Heart left ventricle (tissue), 16 donors: ENCODE measurements at regions not wholly inside any gene's neighbourhood (a gene's known extent, or its start where the extent isn't known, plus 50 kb on each side); places are given as distances from the start of the nearest gene placed in this dataset.

ENCODE experiments used
- ATAC-seq, 4 donors: fragments of 200-7000 bp; cut with Tn5 transposase; one replicate each; pipeline ENCODE4 v1.9.1; 2020 to 2022; ENCODE audit warnings: moderate library complexity in 4 of 4, mild to moderate bottlenecking in 3 of 4, moderate number of reproducible peaks in 1 of 4
- DNase-seq, 5 donors: peaks; one replicate each; pipeline ENCODE4 v3.0.0-alpha.2; 2020
- H3K27ac ChIP-seq, 12 donors: fragments of 200-600 bp; sonication (generic) in 4 of 12; one replicate each; pipeline versions ENCODE4 v1.5.0 to v1.8.0; 2016 to 2022; ENCODE audit warnings: mild to moderate bottlenecking in 2 of 12
- H3K27me3 ChIP-seq, 9 donors: fragments of 200-600 bp; sonication (generic) in 2 of 9; one replicate each; pipeline versions ENCODE4 v1.5.1 to v1.8.0; 2016 to 2022; ENCODE audit warnings: mild to moderate bottlenecking in 3 of 9
- H3K36me3 ChIP-seq, 9 donors: fragments of 200-600 bp; sonication (generic) in 2 of 9; one replicate each; pipeline versions ENCODE4 v1.5.0 to v1.8.0; 2018 to 2022; ENCODE audit warnings: mild to moderate bottlenecking in 2 of 9
- H3K4me1 ChIP-seq, 12 donors: fragments of 200-600 bp; sonication (generic) in 4 of 12; one replicate each; pipeline versions ENCODE4 v1.5.0 to v1.8.0; 2016 to 2022; ENCODE audit warnings: mild to moderate bottlenecking in 3 of 12
- H3K4me3 ChIP-seq, 12 donors: fragments of 200-600 bp; sonication (generic) in 4 of 12; one replicate each; pipeline versions ENCODE4 v1.5.0 to v1.8.0; 2017 to 2022; ENCODE audit warnings: mild to moderate bottlenecking in 9 of 12, moderate library complexity in 4 of 12
- H3K9me3 ChIP-seq, 12 donors: fragments of 200-600 bp; sonication (generic) in 4 of 12; one replicate each; pipeline versions ENCODE4 v1.5.0 to v1.8.0; 2016 to 2022; ENCODE audit warnings: mild to moderate bottlenecking in 1 of 12
- POLR2A ChIP-seq, 2 donors: fragments of 450-650 bp; IDR thresholded peaks; one replicate each; pipeline ENCODE4 v1.6.1; 2017; ENCODE audit warnings: antibody characterized with exemption in 2 of 2, mild to moderate bottlenecking in 2 of 2, moderate library complexity in 2 of 2
- WGBS, 4 donors: extraction: QIAGEN DNeasy Blood & Tissue Kit in 2 of 4; methylation state at CpG; one replicate each; pipeline versions ENCODE4 v1.1.5 to v1.1.7; 2013 to 2018; 5-methylcytosine and 5-hydroxymethylcytosine counted together
- intact Hi-C, 10 donors: fragments of 100-400 bp; cut with DNase I; formaldehyde crosslinking; loops; one replicate each; pipeline versions ENCODE4 v1.11.1 to v1.14.2; 2022
- TF ChIP-seq, protein P1 (sequence below), 12 donors: fragments of 200-600 bp; sonication (generic) in 4 of 12; IDR thresholded peaks; one replicate each; pipeline versions ENCODE4 v1.5.0 to v1.8.0; 2018 to 2022; ENCODE audit warnings: antibody characterized with exemption in 12 of 12, mild to moderate bottlenecking in 5 of 12
- donor health status: ischemic (EF 13 %, LVEDD 7.1; RV severe dilation, severe dysfunction).
- donor health status: healthy with polysubstance abuse.
- donor health status: DM: no; HTN: yes; CAD: no.
- donor health status: DM: no; HTN: no; CAD: no.
- donor health status: ischemic (EF 25% LVEDD 6.9; RV normal size, moderate dysfunction).
- donor health status: ischemic (EF 25% LVEDD 5.7; RV mildly dilated, moderate dysfunction).
- donor health status: healthy.
- donor health status: DM: yes; HTN: yes; CAD: no.
- donor health status: ischemic (EF 35%, LVEDD 5.7; RV mildly dilated, moderate dysfunction).
- donor health status: nonischemic (EF 11% LVEDD 7.7; RV severe dilation, severe dysfunction).
- donor health status: DM: yes; HTN: yes; CAD: no.
- donor health status: PGD.
- donor health status: ischemic (EF 29% LVEDD 5.4; RV normal size, mild dysfunction).
- donor health status: nonischemic (EF 23%, LVEDD 6.1; RV moderate dilation, normal function).

DNA sequence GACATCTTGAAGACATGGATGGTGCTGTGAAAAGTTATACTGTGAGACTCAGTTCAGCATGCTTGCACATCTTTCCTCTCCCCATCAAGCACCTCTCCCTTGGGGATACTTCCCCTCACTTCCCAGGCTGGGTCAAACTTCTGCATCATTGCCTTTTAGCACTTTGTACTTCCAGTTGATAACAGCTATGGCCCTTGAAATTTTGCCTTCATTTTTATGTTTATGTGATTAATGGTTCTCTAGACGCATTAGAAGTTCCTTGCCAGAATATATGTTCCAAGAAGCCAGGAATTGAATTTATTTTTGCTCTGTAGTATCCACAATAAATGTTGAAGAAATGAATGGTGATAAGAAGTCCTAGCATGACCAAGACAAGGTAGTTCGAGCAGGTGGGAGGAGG lies 120.9 kb upstream of the ST6GAL2 start:
- no peak overlapping the region for H3K4me3 ChIP-seq
- H3K27ac ChIP-seq = no peak overlapping the region
- no peaks in the 10 kb centered on the region for H3K36me3 ChIP-seq
- WGBS, 4 donors = 72 to 82% (median 76%) methylated on average over 2 of the region's 2 CpGs
- H3K9me3 ChIP-seq = no peaks in the 10 kb centered on the region
- no peaks in the 10 kb centered on the region for H3K27me3 ChIP-seq
- DNase-seq (no peak), ATAC-seq (no peak)
- H3K4me1 ChIP-seq = no peaks in the 10 kb centered on the region
- TF ChIP-seq POLR2A (IDR thresholded peaks at IDR 0.05) = no peak
- TF ChIP-seq, protein P1, sequence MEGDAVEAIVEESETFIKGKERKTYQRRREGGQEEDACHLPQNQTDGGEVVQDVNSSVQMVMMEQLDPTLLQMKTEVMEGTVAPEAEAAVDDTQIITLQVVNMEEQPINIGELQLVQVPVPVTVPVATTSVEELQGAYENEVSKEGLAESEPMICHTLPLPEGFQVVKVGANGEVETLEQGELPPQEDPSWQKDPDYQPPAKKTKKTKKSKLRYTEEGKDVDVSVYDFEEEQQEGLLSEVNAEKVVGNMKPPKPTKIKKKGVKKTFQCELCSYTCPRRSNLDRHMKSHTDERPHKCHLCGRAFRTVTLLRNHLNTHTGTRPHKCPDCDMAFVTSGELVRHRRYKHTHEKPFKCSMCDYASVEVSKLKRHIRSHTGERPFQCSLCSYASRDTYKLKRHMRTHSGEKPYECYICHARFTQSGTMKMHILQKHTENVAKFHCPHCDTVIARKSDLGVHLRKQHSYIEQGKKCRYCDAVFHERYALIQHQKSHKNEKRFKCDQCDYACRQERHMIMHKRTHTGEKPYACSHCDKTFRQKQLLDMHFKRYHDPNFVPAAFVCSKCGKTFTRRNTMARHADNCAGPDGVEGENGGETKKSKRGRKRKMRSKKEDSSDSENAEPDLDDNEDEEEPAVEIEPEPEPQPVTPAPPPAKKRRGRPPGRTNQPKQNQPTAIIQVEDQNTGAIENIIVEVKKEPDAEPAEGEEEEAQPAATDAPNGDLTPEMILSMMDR (IDR thresholded peaks at IDR 0.05) = no peak
- intact Hi-C loops = no loop called here

DNA sequence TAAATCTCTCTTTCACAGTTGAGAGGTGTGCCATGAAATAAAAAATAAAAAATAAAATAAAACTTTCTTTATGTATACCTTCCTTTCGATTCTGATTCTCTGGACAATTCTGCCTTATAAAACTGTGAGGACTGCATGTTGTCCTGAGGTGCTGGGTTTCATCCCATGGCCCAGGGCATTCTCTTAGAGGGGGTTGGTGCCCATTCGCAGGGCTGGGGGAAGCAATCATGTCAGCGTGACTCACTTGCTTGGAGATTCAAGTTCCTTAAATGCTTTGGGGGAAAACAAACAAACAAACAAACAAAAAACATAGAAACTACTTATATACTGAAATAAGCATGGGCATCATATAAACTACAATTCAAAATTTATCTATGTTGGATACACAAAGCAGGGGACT lies 122.0 kb upstream of the ST6GAL2 start:
- no peak overlapping the region for H3K27ac ChIP-seq
- DNase-seq (no peak), ATAC-seq (no peak)
- WGBS, 4 donors = 58 to 85% (median 69%) methylated on average over 3 of the region's 3 CpGs
- TF ChIP-seq POLR2A (IDR thresholded peaks at IDR 0.05) = no peak
- TF ChIP-seq, protein P1 (IDR thresholded peaks at IDR 0.05) = no peak
- no peaks in the 10 kb centered on the region for H3K4me1 ChIP-seq
- intact Hi-C loops = no loop called here
- no peaks in the 10 kb centered on the region for H3K9me3 ChIP-seq
- H3K27me3 ChIP-seq = no peaks in the 10 kb centered on the region
- H3K4me3 ChIP-seq = no peak overlapping the region
- H3K36me3 ChIP-seq = no peaks in the 10 kb centered on the region

DNA sequence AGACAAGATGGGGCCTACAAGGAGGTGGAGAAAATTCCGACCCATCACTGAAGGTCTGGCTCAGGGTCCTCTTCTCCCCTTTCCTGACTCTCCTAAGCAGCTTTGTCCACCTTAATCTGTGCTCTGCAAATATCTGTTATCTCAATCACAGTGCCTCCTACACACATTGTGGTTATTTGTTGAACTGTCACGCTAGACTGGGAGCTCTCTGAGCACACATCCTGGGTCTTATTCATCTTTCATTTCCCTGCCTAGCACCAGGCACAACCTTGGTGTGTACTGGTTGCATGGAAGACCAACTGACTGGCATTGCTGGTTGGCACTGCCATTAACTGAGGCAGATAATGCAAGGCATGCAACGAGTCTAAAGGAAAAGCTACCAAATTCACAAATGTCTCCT lies 122.9 kb upstream of the ST6GAL2 start:
- Histone ChIP-seq H3K27ac (no peak overlapping the region), H3K9me3 (no peaks in the 10 kb centered on the region), H3K4me3 (no peak overlapping the region), H3K36me3 (no peaks in the 10 kb centered on the region), H3K4me1 (no peaks in the 10 kb centered on the region), H3K27me3 (no peaks in the 10 kb centered on the region)
- DNase-seq (no peak), ATAC-seq (no peak)
- TF ChIP-seq POLR2A (IDR thresholded peaks at IDR 0.05) = no peak
- TF ChIP-seq, protein P1 (IDR thresholded peaks at IDR 0.05) = no peak
- intact Hi-C loops = no loop called here
- 68 to 84% (median 73%) methylated on average over 3 of the region's 3 CpGs for WGBS, 4 donors

DNA sequence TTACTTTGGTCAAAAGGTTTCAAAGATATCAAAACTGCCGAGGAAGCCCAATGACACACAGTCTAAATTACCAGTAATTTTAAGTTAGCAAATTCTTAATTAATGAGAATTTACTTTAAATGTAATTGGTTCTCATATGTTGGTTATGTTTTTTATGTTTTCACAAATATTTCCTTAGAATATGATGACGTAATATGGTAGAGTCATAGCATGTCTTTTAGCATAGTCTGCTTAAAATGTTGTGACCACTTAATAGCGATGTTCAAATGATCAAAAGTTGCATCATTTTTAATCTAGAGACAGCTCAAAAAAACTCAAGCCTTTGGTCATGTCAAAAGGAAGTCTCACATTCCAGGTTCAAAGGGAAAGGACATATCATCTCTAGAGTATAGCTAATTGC lies 123.3 kb upstream of the ST6GAL2 start:
- H3K36me3 ChIP-seq = no peaks in the 10 kb centered on the region
- TF ChIP-seq, protein P1 (IDR thresholded peaks at IDR 0.05) = no peak
- TF ChIP-seq POLR2A (IDR thresholded peaks at IDR 0.05) = no peak
- intact Hi-C loops = no loop called here

More for the DNA sequence above, 123.3 kb upstream of the ST6GAL2 start:
- H3K9me3 ChIP-seq = no peaks in the 10 kb centered on the region
- no peaks in the 10 kb centered on the region for H3K27me3 ChIP-seq
- no peak overlapping the region for H3K27ac ChIP-seq
- H3K4me1 ChIP-seq = no peaks in the 10 kb centered on the region
- no peak overlapping the region for H3K4me3 ChIP-seq
- WGBS, 4 donors = 91 to 94% (median 91%) methylated on average over 3 of the region's 3 CpGs
- no peak for DNase-seq
- ATAC-seq = no peak
